ENCODE measurements at regions not wholly inside any gene's neighbourhood (a gene's known extent, or its start where the extent isn't known, plus 50 kb on each side); places are given as distances from the start of the nearest gene placed in this dataset.

DNA sequence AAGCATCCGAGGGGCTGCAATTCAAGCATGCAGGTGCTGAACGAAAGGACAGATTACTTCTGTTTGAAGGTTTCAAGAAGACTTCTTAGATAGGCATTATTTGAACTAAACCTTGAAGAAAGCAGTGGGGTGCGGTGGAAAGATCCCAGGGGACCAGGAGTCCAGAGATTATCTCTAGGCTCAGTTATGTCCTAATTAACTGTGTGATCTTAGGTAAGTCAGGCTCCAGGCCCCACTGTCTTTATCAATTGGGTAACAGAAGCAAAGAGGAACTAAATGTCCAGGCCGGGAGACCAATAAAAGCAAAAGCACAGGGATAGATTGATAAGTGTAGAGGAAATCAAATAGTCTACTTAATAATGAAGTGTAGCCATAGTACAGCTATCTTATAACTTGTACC is 72.9 kb upstream of the CDC42BPA start:
- no peak for DNase-seq (ENCODE audit: low spot score)
- intact Hi-C loops (cut with DNase I) = no loop called here

DNA sequence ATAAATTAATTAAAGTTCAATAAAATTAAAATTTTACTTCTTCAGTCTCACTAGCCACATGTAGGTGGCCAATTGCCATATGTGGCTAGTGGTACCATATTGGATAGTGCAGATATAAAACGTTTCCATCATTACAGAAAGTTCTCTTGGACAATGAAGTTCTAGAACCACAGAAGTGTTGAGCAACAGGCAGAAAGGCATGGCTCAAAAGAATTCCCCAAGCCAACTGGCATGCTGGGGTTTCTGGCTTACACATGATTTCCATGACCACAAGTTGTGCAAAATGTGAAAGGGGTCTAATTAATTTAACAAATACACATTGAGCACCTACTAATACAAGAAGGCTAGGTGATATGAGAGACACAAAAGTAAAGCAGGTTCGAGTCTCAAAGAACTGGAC is 72.2 kb upstream of the CDC42BPA start:
- intact Hi-C loops (cut with DNase I) = no loop called here
- no peak for DNase-seq (ENCODE audit: low spot score)

DNA sequence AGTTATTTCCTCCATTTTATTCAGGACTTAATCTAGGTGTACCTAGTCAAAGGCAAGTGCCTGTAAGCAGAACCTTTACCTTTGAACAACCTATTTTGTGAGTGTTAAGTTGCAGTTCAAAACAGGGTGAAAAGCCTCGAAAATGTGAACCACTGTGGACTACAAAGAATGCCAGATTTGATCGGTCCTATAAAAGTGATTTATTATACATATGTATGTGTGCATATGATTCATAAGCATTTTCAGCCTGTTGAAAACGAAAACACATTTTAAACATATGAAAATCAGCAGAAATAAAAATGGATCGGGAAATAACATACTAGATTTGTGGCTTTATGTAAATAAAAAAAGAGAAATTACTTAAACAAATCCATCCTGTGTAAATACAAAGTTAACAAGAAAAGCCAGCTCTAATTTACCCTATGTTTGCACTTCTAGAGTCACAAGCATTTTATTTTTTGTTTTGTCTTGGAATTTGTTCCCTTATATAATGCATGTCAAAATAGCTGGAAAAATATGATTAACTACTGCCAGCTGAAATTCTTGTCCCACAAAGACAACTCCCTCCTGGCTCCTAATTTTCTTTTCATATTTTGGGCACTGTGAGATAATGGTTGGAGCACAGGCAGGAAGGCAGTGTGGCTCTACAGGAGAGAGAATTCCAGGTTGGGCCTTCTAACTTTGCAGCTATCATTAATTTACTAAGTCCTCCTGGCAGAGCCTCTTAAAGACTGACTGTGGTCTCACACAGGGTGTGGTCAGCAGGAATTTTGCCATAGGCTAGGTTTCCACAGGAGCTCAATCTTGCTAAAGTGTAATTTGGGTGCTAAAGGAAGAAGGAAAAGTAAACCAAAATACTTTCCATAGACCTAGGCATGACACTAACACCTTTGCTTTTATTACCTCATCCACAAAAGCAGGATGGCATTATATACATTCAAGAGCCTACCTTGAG is 70.2 kb upstream of the CDC42BPA start:
- DNase-seq (ENCODE audit: low spot score) = no peak
- intact Hi-C loops (cut with DNase I) = no loop called here

DNA sequence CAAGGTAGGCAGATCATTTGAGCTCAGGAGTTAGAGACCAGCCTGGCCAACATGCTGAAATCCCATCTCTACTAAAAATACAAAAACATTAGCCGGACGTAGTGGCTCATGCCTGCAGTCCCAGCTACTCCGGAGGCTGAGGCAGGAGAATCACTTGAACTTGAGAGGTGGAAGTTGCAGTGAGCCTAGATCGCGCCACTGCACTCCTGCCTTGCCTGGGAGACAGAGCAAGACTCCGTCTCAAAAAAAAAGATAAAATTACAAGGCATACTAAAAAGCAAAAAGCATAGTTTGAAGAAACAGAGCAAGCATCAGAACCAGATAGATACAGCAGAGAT is 61.2 kb upstream of the CDC42BPA start:
- DNase-seq (ENCODE audit: low spot score) = no peak
- intact Hi-C loops (cut with DNase I) = no loop called here

- intact Hi-C loops (cut with DNase I) = no loop called here
- no peak for DNase-seq (ENCODE audit: low spot score)
Observed at GRCh38 chr1:227378871-227379554, 60.7 kb upstream of the CDC42BPA start.

DNA sequence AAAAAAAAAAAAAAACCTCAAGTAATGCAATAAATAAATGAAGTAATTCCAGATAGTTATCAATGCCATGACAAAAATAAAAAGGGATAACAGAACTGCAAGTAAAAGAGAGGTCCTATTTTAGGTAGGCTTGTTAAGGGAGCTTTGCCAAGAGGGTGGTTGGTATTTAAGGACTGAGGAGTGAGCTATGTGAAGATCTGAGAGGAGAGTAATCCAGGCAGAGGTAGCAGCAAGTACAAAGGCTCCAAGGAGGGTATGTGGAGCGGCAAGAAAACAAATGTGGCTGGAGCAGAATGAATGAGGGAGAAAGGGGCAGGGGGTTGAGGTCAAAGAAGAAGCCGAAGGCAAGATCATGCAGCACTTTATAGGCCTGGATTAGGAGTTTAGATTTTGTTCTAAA is 59.9 kb upstream of the CDC42BPA start:
- no peak for DNase-seq (ENCODE audit: low spot score)
- intact Hi-C loops (cut with DNase I) = no loop called here

- intact Hi-C loops (cut with DNase I) = no loop called here
- no peak for DNase-seq (ENCODE audit: low spot score)
Observed at GRCh38 chr1:227374846-227375245, 56.6 kb upstream of the CDC42BPA start.

- DNase-seq (ENCODE audit: low spot score) = no peak
- intact Hi-C loops (cut with DNase I) = no loop called here
Observed at GRCh38 chr1:227372726-227373130, 54.4 kb upstream of the CDC42BPA start.

DNA sequence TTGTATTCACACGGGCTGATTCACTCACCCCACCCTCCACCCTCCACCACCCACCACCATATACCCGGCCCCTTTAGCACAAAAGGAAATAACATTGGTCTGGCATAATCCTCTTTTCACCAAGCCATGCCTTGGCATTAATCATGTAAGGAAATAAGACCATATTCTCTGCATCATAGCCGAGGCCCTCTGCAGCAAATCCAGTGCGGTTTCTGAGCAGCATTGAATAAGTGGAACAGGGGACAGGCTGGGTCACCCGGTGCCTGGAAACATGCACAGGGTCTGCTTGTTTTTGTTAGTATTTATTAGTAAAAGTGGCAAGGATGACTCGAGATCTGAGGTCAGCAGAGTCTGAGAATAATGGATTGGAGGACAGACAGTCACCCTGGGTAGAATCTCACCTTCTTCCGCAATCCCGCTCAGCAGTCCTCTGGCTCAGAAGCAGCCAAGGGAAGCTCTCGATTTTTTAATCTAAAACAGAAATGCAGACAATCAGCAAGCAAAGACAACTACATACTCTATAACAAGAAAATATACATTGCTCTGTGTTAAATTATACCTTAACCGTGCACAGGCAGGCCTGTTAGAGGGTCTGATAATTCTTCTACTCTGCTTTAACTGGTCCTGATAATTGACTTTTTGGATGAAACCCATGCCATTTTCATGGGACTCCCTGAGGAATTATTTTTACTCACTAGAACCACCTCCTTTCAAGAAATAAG is 52.4 kb upstream of the CDC42BPA start:
- DNase-seq (ENCODE audit: low spot score) = no peak
- intact Hi-C loops (cut with DNase I) = no loop called here

DNA sequence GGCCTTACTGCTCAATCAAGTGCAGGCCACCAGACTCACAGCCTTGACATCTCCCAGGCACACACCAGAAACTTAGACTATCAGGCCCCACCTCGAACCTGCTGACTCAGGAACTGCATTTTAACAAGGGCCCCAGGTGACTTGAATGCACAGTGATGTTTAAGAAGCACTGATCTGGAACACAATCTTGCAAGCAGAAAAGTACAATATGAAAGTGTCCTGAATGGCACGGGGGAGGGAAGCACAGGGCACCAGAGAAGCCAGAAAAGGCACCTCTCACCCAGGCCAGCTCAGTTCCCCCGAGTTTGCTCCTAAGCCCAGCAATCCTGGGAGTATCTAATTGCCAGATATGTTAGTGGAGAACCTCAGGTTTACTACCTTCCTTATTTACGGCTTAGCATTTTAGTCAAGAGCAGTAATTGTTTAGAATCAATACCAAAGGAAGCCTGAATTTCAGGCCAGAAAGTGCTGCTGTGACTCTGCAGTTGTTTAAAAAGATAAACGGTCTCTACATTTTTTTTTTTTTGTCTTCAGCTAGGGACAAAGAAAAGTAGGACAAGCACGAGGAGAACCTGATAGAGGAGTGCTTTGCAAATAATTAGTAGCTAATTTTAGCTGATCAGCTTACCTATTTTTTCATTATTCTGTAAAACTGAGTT is 50.9 kb upstream of the CDC42BPA start:
- intact Hi-C loops (cut with DNase I) = no loop called here
- no peak for DNase-seq (ENCODE audit: low spot score)

Data from posterior vena cava (tissue), 2 donors.